ENCODE measurements at regions not wholly inside any gene's neighbourhood (a gene's known extent, or its start where the extent isn't known, plus 50 kb on each side); places are given as distances from the start of the nearest gene placed in this dataset.

DNA sequence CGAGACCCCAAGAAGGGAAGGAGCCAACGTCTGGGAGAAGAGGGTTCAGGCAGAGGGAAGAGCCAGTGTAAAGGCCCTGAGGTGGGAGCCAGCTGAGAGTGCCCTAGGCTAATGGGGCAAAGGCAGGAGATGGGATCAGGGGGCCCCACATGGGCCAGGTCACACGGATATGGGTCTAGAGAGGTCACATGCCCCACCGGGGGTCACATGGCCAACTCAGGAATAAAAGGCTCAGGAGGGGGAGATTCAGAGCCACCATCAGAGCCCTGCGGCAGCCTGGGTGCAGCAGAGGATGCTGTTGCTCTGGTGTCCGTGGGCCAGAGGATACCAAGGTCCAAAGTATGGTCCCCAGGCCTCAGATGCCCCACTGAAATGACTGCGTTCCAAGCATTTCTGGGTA, 55.3 kb upstream of the SLC6A6 start:
- Histone ChIP-seq H3K4me3 (ENCODE audit: insufficient read length, low read depth) (no peak overlapping the region), H3K36me3 (ENCODE audit: insufficient read depth, insufficient read length, low read length) (no peaks in the 10 kb centered on the region), H3K4me1 (ENCODE audit: insufficient read depth, insufficient read length) (peaks cover 32% of the 10 kb centered on the region), H3K9me3 (ENCODE audit: insufficient read depth, low read length) (no peaks in the 10 kb centered on the region), H3K27me3 (ENCODE audit: insufficient read depth, insufficient read length) (no peaks in the 10 kb centered on the region), H3K9ac (ENCODE audit: insufficient read length, low read depth) (no peak overlapping the region)
- TF ChIP-seq YY1 (IDR thresholded peaks at IDR 0.05; ENCODE audit: insufficient read depth, insufficient read length) (no peak), SUZ12 (IDR thresholded peaks at IDR 0.05; ENCODE audit: extremely low read depth, insufficient read depth, insufficient read length) (no peak), ZNF274 (IDR thresholded peaks at IDR 0.05; ENCODE audit: low read depth, low read length) (no peak)
- DNase-seq (ENCODE audit: low read depth, low spot score), result no peak

GRCh38 chr3:14351617-14352001, 50.8 kb upstream of the SLC6A6 start:
- Histone ChIP-seq H3K36me3 (ENCODE audit: insufficient read depth, insufficient read length, low read length) (no peaks in the 10 kb centered on the region), H3K9me3 (ENCODE audit: insufficient read depth, low read length) (no peaks in the 10 kb centered on the region), H3K4me3 (ENCODE audit: insufficient read length, low read depth) (no peak overlapping the region), H3K4me1 (ENCODE audit: insufficient read depth, insufficient read length) (peaks cover 18% of the 10 kb centered on the region), H3K27me3 (ENCODE audit: insufficient read depth, insufficient read length) (no peaks in the 10 kb centered on the region), H3K9ac (ENCODE audit: insufficient read length, low read depth) (no peak overlapping the region)
- DNase-seq (ENCODE audit: low read depth, low spot score), result no peak
- no peak for TF ChIP-seq YY1 (IDR thresholded peaks at IDR 0.05; ENCODE audit: insufficient read depth, insufficient read length)
- no peak for TF ChIP-seq ZNF274 (IDR thresholded peaks at IDR 0.05; ENCODE audit: low read depth, low read length)
- TF ChIP-seq SUZ12 (IDR thresholded peaks at IDR 0.05; ENCODE audit: extremely low read depth, insufficient read depth, insufficient read length), result no peak

DNA sequence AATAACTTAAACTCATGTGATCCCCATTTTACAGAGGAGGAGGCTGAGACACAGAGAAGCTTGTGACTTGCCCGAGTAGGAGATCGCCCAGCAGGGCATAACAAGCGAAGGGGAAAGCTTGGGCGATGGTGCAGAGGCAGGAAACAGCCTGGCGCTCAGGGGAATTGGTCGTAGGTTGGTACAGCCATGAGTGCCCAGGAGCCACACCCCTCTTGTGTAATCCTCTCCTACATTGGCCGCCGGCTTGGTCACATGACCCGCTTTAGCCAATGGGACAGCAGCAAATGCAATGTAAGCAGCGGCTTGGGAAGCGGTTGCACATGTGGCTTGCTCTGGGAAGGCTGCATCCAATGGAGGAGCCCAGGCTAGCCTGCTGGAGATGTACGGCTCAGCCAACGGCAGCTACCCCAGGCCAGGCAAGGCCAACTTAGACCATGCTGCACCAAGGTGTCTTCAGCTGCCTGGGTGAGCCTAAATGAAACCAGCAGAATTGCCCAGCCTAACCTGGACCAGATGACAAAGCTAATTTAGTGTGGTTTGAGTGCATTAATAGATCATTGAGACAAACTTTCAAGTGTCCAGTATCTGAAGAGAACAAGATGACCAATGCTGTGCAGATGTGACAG, 50.3 kb upstream of the SLC6A6 start:
- Histone ChIP-seq H3K4me1 (ENCODE audit: insufficient read depth, insufficient read length) (peaks cover 14% of the 10 kb centered on the region), H3K4me3 (ENCODE audit: insufficient read length, low read depth) (no peak overlapping the region), H3K27me3 (ENCODE audit: insufficient read depth, insufficient read length) (no peaks in the 10 kb centered on the region), H3K36me3 (ENCODE audit: insufficient read depth, insufficient read length, low read length) (no peaks in the 10 kb centered on the region), H3K9ac (ENCODE audit: insufficient read length, low read depth) (no peak overlapping the region), H3K9me3 (ENCODE audit: insufficient read depth, low read length) (no peaks in the 10 kb centered on the region)
- no peak for DNase-seq (ENCODE audit: low read depth, low spot score)
- no peak for TF ChIP-seq ZNF274 (IDR thresholded peaks at IDR 0.05; ENCODE audit: low read depth, low read length)
- no peak for TF ChIP-seq YY1 (IDR thresholded peaks at IDR 0.05; ENCODE audit: insufficient read depth, insufficient read length)
- TF ChIP-seq SUZ12 (IDR thresholded peaks at IDR 0.05; ENCODE audit: extremely low read depth, insufficient read depth, insufficient read length), result no peak
